ENCODE measurements at regions not wholly inside any gene's neighbourhood (a gene's known extent, or its start where the extent isn't known, plus 50 kb on each side); places are given as distances from the start of the nearest gene placed in this dataset.
"Not testable (repeated sequence)": the region's sequence is repeated elsewhere in the genome, so short reads cannot be mapped to it uniquely, and the experiment has no call there.

- TF ChIP-seq, protein P1, sequence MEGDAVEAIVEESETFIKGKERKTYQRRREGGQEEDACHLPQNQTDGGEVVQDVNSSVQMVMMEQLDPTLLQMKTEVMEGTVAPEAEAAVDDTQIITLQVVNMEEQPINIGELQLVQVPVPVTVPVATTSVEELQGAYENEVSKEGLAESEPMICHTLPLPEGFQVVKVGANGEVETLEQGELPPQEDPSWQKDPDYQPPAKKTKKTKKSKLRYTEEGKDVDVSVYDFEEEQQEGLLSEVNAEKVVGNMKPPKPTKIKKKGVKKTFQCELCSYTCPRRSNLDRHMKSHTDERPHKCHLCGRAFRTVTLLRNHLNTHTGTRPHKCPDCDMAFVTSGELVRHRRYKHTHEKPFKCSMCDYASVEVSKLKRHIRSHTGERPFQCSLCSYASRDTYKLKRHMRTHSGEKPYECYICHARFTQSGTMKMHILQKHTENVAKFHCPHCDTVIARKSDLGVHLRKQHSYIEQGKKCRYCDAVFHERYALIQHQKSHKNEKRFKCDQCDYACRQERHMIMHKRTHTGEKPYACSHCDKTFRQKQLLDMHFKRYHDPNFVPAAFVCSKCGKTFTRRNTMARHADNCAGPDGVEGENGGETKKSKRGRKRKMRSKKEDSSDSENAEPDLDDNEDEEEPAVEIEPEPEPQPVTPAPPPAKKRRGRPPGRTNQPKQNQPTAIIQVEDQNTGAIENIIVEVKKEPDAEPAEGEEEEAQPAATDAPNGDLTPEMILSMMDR (conservative IDR thresholded peaks at IDR 0.05; ENCODE audit: low read depth, low read length) = no peak
These were observed 714.9 kb downstream of the GRXCR1 start for GRCh38 chr4:43607400-43607799.

GRCh38 chr4:43607827-43608461 lies 715.4 kb downstream of the GRXCR1 start:
- no peak for DNase-seq (ENCODE audit: low read depth)
- H3K4me3 ChIP-seq (ENCODE audit: low read depth, low read length) = no peak overlapping the region
- TF ChIP-seq, protein P1 (conservative IDR thresholded peaks at IDR 0.05; ENCODE audit: low read depth, low read length) = no peak

More at GRCh38 chr4:43607400-43607799, 714.9 kb downstream of the GRXCR1 start:
- no peak overlapping the region for H3K4me3 ChIP-seq (ENCODE audit: low read depth, low read length)
- DNase-seq (ENCODE audit: low read depth) = no peak

DNA sequence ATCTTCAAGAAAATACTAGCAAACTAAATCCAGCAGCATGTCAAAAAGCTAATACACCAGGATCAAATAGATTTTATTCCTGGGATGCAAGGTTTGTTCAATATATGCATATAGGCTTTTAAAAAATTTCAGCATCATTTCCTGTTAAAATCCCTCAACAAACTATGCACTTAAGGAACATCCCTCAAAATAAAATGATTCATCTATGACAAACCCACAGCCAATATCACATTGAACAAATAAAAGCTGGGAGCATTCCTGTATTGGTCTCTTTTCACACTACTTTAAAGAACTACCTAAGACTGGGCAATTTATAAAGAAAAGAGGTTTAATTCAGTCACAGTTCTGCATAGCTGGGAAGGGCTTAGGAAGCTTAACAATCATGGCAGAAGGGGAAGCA lies 726.7 kb downstream of the GRXCR1 start:
- H3K4me3 ChIP-seq (ENCODE audit: low read depth, low read length) = no peak overlapping the region
- no peak for DNase-seq (ENCODE audit: low read depth)
- TF ChIP-seq, protein P1 (conservative IDR thresholded peaks at IDR 0.05; ENCODE audit: low read depth, low read length) = no peak

- H3K4me3 ChIP-seq (ENCODE audit: low read depth, low read length); DNase-seq (ENCODE audit: low read depth): not testable (repeated sequence)
These were observed 745.4 kb downstream of the GRXCR1 start for GRCh38 chr4:43637893-43638292.

- no peak for DNase-seq (ENCODE audit: low read depth)
- TF ChIP-seq, protein P1 (conservative IDR thresholded peaks at IDR 0.05; ENCODE audit: low read depth, low read length) = no peak
- no peak overlapping the region for H3K4me3 ChIP-seq (ENCODE audit: low read depth, low read length)
These were observed 759.5 kb downstream of the GRXCR1 start for GRCh38 chr4:43651991-43652390.

- DNase-seq (ENCODE audit: low read depth); H3K4me3 ChIP-seq (ENCODE audit: low read depth, low read length): not testable (repeated sequence)
These were observed 767.0 kb downstream of the GRXCR1 start for GRCh38 chr4:43659547-43659946.

DNA sequence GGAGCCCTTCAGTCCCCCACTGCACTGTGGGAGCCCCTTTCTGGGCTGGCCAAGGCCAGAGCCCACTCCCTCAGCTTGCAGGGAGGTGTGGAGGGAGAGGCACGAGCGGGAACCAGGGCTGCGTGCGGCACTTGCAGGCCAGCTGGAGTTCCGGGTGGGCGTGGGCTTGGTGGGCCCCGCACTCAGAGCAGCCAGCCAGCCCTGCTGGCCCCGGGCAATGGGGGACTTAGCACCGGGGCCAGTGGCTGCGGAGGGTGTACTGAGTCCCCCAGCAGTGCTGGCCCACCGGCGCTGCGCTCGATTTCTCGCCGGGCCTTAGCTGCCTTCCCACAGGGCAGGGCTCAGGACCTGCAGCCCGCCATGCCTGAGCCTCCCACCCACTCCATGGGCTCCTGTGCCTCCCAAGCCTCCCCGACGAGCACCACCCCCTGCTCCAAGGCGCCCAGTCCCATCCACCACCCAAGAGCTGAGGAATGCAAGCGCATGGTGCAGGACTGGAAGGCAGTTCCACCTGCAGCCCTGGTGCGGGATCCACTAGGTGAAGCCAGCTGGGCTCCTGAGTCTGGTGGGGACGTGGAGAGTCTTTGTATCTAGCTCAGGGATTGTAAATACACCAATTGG lies 776.2 kb downstream of the KCTD8 start:
- DNase-seq (ENCODE audit: low read depth); H3K4me3 ChIP-seq (ENCODE audit: low read depth, low read length): not testable (repeated sequence)

DNA sequence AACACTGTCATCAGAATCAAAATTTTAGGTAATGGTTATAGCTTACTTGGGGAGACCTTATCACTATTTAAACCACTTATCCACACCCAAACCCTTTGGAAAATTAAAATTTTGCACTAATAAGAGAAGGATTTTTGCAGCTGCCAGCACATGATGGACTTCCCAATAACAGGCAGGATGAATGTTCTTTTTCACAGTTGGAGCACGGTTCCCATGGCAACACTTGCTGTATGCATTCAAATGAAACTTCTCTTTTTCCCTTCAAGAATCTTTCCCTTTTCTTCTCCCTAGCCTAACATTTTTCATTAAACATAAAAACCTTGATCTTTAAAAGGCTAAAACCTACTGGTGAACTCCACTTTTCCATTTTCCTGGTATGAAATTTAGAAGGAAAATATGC lies 768.2 kb downstream of the KCTD8 start:
- H3K4me3 ChIP-seq (ENCODE audit: low read depth, low read length) = no peak overlapping the region
- DNase-seq (ENCODE audit: low read depth) = no peak
- TF ChIP-seq, protein P1 (conservative IDR thresholded peaks at IDR 0.05; ENCODE audit: low read depth, low read length) = no peak

Measured in epithelial cell of proximal tubule (primary cell).